ENCODE measurements at regions not wholly inside any gene's neighbourhood (a gene's known extent, or its start where the extent isn't known, plus 50 kb on each side); places are given as distances from the start of the nearest gene placed in this dataset.

DNA sequence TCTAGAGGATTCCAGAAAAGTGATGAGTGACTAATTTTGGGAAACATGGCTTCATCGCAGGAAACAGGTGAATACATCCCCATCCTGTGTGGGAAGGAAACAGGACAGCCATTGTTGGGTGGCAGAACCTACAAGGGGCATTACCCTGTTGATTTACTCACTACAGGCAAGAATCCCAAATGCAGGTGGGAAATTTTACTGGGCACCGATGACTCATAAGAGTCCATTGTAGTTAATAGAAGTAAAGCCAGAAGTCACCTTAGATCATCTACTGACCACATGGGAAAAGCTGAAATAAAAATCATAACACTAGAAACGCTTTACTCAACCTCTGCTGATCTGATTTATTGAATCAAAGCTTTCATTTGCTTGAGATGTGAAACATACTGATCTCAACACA, 136.4 kb downstream of the TRIML1 start:
- WGBS, 2 donors (ENCODE audit: low coverage in 1 of 2), result 80 to 89% methylated on average over 2 to 3 of the region's 3 CpGs
- TF ChIP-seq POLR2A (IDR thresholded peaks at IDR 0.05), result no peak
- no peak for TF ChIP-seq EP300 (IDR thresholded peaks at IDR 0.05)
- TF ChIP-seq, protein P1, sequence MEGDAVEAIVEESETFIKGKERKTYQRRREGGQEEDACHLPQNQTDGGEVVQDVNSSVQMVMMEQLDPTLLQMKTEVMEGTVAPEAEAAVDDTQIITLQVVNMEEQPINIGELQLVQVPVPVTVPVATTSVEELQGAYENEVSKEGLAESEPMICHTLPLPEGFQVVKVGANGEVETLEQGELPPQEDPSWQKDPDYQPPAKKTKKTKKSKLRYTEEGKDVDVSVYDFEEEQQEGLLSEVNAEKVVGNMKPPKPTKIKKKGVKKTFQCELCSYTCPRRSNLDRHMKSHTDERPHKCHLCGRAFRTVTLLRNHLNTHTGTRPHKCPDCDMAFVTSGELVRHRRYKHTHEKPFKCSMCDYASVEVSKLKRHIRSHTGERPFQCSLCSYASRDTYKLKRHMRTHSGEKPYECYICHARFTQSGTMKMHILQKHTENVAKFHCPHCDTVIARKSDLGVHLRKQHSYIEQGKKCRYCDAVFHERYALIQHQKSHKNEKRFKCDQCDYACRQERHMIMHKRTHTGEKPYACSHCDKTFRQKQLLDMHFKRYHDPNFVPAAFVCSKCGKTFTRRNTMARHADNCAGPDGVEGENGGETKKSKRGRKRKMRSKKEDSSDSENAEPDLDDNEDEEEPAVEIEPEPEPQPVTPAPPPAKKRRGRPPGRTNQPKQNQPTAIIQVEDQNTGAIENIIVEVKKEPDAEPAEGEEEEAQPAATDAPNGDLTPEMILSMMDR (IDR thresholded peaks at IDR 0.05), result no peak
- no peak for TF ChIP-seq POLR2AphosphoS5 (IDR thresholded peaks at IDR 0.05)
- ATAC-seq, result no peak
- Histone ChIP-seq H3K4me1 (no peaks in the 10 kb centered on the region), H3K27ac (no peak overlapping the region), H3K9me3 (no peaks in the 10 kb centered on the region), H3K27me3 (no peaks in the 10 kb centered on the region), H3K4me3 (no peak overlapping the region), H3K36me3 (no peaks in the 10 kb centered on the region)

DNA sequence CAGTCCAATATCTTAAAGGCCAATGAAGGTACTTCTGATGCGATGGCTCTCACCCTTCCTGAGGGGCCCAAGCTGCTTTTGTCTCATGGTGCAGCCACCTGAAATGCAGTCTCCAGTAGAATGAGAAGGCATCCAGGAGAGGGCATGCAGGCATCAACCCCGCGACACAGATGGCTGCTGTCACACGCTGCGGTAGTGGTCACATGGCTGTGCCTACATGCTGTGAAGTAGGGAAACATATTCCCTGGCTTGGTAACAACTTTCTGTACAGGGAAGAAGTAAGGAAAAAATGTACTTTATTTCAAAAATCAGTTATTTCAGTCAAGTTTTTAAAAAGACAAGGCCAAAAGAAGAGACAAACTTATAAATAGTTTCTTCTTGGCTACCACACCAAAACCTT, 139.9 kb downstream of the TRIML1 start:
- ATAC-seq, result no peak
- Histone ChIP-seq H3K36me3 (no peaks in the 10 kb centered on the region), H3K4me1 (peaks cover 0 to 12% (median 7%) of the 10 kb centered on the region in 3 donors), H3K27ac (no peak overlapping the region), H3K4me3 (no peak overlapping the region), H3K27me3 (peaks cover 17% of the 10 kb centered on the region), H3K9me3 (no peaks in the 10 kb centered on the region)
- WGBS, 2 donors (ENCODE audit: low coverage in 1 of 2), result 100% methylated on average over 1 of the region's 5 CpGs; no CpG with 5 or more reads in 1 of the 2 donors
- TF ChIP-seq POLR2A (IDR thresholded peaks at IDR 0.05) (no peak), POLR2AphosphoS5 (IDR thresholded peaks at IDR 0.05) (no peak), EP300 (IDR thresholded peaks at IDR 0.05) (no peak)
- TF ChIP-seq, protein P1 (IDR thresholded peaks at IDR 0.05), result no peak

DNA sequence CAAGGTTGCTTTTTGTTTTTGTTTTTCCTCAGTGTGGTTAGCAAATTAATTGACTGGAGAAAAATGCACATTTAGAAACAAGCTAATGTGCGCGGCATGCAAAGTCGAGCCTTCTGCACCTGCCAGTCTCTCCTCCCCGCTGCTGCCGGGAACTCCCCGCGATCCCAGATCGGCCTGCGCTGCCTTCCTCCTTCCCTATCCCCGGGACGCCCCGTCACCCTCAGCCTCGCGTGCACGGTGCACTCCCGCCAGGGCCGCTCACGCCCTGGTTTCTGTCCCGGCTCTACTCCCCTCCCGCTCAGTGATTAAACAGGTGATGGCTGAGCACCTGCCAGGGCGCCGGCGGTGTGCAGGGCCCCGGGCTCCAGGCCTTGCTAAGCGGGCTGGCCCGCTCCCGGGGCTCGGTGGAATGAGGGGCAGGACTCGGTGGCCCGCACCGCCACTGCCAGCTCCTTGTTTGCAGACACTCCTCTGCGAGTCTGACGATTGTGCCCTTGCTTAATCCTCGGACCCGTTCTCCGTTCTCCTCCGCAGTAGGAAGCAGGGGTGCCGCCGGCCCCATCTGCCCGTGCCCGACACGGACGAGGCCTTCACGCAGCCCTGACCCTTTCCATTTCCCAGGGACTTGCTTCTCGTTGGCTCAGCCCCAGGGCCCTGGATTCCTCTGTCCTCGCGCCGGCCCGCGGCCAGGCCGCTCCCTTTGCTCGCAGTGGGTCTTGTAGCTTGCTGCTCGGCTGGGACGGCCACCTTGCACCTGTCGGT, 143.4 kb downstream of the TRIML1 start:
- no peak for TF ChIP-seq EP300 (IDR thresholded peaks at IDR 0.05)
- TF ChIP-seq POLR2AphosphoS5 (IDR thresholded peaks at IDR 0.05), result no peak
- TF ChIP-seq, protein P1 (IDR thresholded peaks at IDR 0.05), result no peak
- no peak for TF ChIP-seq POLR2A (IDR thresholded peaks at IDR 0.05)

DNA sequence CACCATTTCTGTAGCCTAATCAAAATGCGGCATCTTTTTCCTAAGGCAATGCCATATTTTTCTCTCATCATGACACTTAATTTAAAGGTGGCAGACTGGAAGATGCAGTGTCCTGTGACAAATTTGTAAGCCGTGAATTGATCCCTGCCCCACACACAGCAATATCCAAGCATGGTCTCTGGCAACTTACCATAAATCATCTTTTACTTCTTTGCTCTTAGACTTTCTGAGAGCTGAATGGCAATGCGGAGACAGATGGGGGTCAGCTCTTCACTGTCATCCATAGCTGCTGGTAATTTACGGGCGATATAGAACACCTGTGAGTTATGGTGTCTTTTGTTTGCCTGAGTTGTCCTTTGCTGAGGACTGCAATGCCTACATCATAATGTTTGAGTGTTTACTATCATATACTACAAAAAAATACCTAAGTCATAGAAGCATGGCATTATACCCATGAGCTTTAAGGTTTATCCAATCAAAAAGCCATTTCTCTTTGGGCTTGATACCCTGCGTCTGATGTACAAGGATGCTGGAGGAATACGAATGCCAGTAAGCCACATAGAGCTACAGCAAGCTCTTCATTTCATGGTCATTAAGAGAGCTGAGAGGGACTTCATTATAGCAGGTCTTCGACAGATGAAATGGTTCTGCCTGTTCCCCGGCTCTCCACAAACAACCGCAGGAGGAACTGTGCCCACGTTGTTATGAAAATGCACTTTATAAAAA, 148.1 kb downstream of the TRIML1 start:
- H3K36me3 ChIP-seq, result no peaks in the 10 kb centered on the region
- no peak for ATAC-seq
- 75 to 93% methylated on average over 7 to 10 of the region's 11 CpGs for WGBS, 2 donors (ENCODE audit: low coverage in 1 of 2)
- H3K27me3 ChIP-seq, result peaks cover 10% of the 10 kb centered on the region
- no peaks in the 10 kb centered on the region for H3K9me3 ChIP-seq
- TF ChIP-seq POLR2AphosphoS5 (IDR thresholded peaks at IDR 0.05) (no peak), POLR2A (IDR thresholded peaks at IDR 0.05) (no peak), EP300 (IDR thresholded peaks at IDR 0.05) (no peak)
- TF ChIP-seq, protein P1 (IDR thresholded peaks at IDR 0.05), result no peak
- H3K27ac ChIP-seq, result no peak overlapping the region
- H3K4me1 ChIP-seq, result peaks cover 0 to 10% (median 6%) of the 10 kb centered on the region in 3 donors
- no peak overlapping the region for H3K4me3 ChIP-seq

More for the DNA sequence above, 143.4 kb downstream of the TRIML1 start:
- Histone ChIP-seq H3K27me3 (peaks cover 17% of the 10 kb centered on the region), H3K4me1 (peaks cover 0 to 12% (median 7%) of the 10 kb centered on the region in 3 donors), H3K9me3 (no peaks in the 10 kb centered on the region), H3K27ac (no peak overlapping the region), H3K36me3 (no peaks in the 10 kb centered on the region), H3K4me3 (peak overlapping the region in 1 of 2 donors; percentile 34)
- ATAC-seq, result peak; percentile 16
- 7 to 20% methylated on average over 6 to 18 of the region's 55 CpGs for WGBS, 2 donors (ENCODE audit: low coverage in 1 of 2)

Data from gastroesophageal sphincter (tissue), 4 donors.